ENCODE measurements at regions not wholly inside any gene's neighbourhood (a gene's known extent, or its start where the extent isn't known, plus 50 kb on each side); places are given as distances from the start of the nearest gene placed in this dataset.

DNA sequence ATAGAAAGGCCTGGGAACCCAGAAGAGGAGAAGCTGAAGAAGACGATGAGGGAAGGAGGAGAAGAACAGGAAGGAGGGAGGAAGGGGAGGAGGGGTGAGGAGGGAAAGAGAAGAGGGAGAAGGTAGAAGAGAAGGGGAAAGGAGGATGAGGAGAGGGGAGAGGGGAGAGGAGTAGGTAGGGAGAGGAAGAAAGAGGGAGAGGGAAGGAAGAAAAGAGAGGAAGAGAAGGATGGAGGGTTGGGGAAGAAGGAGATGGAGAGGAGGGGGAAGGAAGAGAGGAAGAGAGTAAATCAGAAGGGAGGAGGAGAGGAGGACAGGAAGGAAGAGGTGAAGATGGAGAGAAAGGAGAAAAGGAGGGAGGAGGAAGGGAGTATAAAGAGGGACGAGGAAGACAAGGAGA is 109.6 kb upstream of the IRX6 start:
- DNase-seq (ENCODE audit: low read depth in 4 of 4, low spot score in 1 of 4): no peak

GRCh38 chr16:55214974-55215494 is 109.0 kb upstream of the IRX6 start:
- DNase-seq (ENCODE audit: low read depth in 4 of 4, low spot score in 1 of 4): no peak

GRCh38 chr16:55217392-55217791 is 106.6 kb upstream of the IRX6 start:
- DNase-seq (ENCODE audit: low read depth in 4 of 4, low spot score in 1 of 4): no peak

DNA sequence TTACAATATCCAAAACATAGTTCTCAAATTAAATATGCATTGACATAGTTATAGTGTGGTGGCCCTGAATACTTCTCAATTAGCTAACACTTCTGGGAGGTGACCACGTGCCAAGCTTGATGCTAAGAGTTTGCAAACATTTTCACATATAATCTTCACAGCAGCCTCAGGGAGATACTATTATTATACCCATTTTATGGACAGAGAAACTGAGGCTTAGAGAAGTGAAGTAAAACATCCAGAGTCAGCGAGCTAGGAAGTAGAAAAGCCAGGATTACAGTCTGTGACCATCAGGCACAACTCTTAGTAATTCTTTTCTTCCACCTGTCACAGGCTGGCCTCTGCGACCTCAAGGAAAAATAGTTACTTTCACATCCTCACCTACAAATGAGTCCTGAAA is 102.2 kb upstream of the IRX6 start:
- DNase-seq (ENCODE audit: low read depth in 4 of 4, low spot score in 1 of 4): no peak

DNA sequence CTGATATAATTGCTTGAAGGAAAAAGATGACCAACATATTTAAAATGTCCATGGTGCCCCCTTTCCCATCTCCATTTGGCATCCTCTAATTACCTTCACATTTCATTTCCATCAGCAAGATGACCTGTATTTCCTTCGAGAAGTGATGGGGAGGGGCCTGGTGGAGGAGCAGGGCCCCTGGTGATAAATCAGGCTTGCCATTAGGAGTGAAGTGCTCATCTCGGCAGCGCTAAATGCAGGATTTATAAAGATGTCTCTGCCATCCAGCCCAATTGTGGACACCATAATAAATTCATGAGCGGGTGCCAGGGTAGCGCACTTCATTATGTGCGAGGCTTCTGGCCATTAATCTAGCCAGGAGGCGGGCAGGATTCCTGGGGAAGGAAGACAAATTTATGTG is 101.5 kb upstream of the IRX6 start:
- DNase-seq (ENCODE audit: low read depth in 4 of 4, low spot score in 1 of 4): no peak

DNA sequence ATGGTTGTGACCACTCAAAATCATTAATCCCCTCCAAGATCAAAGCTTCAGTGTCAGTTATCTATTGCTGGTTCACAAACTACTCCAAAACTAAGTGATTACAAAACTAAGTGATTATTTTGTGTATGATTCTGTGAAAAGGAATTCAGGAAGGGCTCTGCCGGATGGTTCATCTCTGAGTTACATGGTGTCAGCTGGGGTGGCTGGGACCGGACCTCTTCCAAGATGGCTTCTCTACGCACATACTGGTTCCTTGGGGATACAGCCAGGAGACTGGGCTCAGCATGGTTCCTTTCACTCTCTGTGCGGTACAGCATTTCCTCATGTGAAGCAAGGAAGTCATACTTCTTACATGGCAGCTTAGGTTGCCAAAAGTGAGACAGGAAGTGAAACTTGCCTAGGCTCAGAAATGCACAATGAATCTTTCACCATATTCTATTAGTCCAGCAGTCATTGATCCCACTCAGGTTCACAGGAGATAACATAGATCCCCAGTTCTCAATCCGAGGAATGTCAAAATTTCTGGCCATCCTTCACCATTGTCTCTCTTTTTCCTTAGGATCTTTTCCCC is 97.9 kb upstream of the IRX6 start:
- DNase-seq (ENCODE audit: low read depth in 4 of 4, low spot score in 1 of 4): no peak

GRCh38 chr16:55232822-55233221 is 91.2 kb upstream of the IRX6 start:
- no peak for DNase-seq (ENCODE audit: low read depth in 4 of 4, low spot score in 1 of 4)

DNA sequence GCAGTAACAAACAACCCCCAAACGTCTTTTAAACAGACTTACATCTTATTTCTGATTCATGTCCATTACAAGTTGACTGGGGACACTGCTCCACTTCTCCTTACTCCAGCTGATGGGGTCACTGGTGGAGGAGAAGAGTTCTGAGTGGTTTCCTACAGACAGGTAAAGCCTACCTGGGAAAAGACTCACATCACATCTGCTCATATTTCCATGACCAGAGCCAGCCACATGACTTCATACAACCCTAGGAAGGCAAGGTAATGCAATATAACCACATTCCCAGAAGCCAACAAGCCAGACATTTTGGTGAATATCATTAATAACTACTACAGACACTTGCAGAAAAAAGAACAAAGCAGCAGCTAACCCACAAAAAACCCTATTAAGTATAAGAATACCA is 90.5 kb upstream of the IRX6 start:
- DNase-seq (ENCODE audit: low read depth in 4 of 4, low spot score in 1 of 4): no peak

DNA sequence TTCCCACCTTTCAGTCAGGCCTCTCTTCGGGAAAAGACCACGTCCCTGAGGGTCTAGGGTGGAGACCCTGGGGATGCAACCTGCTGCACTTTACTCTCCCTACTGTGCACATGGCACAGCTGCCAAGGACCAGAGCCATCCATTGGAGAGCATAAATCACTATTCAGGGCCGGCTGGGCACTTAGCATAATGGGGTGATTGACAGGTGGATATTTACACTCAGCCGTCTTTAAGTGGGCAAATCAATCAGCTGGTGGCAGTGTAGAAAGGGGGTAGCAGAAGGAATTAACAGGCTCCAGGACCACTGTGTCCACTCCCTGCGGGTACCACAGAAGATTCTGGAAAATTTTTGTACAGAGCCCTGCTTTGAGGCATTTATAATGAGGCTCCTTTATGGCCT is 87.3 kb upstream of the IRX6 start:
- no peak for DNase-seq (ENCODE audit: low read depth in 4 of 4, low spot score in 1 of 4)

- no peak for DNase-seq (ENCODE audit: low read depth in 4 of 4, low spot score in 1 of 4)
Measured at GRCh38 chr16:55239723-55240122, 84.3 kb upstream of the IRX6 start.

- no peak for DNase-seq (ENCODE audit: low read depth in 4 of 4, low spot score in 1 of 4)
Measured at GRCh38 chr16:55240888-55241287, 83.1 kb upstream of the IRX6 start.

- no peak for DNase-seq (ENCODE audit: low read depth in 4 of 4, low spot score in 1 of 4)
Measured at GRCh38 chr16:55242667-55243066, 81.3 kb upstream of the IRX6 start.

DNA sequence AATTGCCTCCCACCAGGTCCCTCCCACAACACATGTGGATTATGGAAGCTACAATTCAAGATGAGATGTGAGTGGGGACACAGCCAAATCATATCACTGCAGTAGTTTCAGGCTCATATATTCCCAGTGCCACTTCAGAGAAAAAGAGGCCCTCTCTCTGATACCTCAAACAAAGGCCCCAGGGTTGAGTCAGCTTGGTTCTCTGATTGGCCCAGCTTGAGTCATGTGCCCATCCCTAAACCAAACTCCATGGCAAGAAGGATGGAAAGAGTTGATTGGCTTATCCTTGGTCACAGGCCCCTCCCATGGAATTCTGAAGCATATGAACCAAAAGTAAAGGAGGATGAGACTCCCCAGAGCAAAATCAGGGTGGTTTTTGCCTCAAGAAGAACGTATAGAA is 75.9 kb upstream of the IRX6 start:
- DNase-seq (ENCODE audit: low read depth in 4 of 4, low spot score in 1 of 4): no peak

- no peak for DNase-seq (ENCODE audit: low read depth in 4 of 4, low spot score in 1 of 4)
Measured at GRCh38 chr16:55248494-55248893, 75.5 kb upstream of the IRX6 start.

DNA sequence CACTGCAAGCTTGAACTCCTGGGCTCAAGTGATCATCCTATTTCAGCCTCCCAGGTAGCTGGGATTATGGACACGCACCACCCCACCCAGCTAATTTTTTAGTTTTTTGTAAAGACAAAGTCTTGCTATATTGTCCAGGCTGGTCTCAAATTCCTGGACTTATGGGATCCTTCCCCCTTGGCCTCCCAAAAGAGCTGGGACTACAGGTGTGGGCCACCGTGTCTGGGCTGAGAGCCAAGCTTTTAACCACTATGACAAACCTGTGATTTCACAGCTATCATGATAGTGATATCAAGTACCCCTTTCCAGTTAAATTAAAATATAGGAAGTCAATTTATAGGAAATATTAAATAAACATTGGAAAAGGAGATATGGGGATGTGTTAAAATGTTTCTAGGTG is 74.6 kb upstream of the IRX6 start:
- no peak for DNase-seq (ENCODE audit: low read depth in 4 of 4, low spot score in 1 of 4)

GRCh38 chr16:55249936-55250335 is 74.1 kb upstream of the IRX6 start:
- no peak for DNase-seq (ENCODE audit: low read depth in 4 of 4, low spot score in 1 of 4)

- no peak for DNase-seq (ENCODE audit: low read depth in 4 of 4, low spot score in 1 of 4)
Measured at GRCh38 chr16:55250701-55251100, 73.3 kb upstream of the IRX6 start.

DNA sequence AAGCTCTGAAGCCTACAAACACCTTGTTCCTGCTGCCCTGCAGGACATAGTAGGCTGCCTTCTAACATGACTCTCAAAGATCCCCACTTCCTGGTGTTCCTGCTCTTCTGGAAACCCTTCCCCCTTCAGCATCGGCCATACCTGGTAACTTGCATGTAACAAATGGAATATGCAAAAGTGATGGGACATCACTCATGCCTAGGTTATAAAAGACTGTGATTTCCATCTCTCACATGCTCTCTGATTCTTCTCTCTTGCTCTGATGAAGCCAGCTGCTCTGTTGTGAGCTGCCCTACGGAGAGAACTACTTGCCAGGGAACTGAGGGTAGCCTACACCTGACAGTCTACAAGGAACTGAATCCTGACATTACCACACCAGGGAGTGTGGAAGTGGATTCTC is 72.9 kb upstream of the IRX6 start:
- DNase-seq (ENCODE audit: low read depth in 4 of 4, low spot score in 1 of 4): no peak

DNA sequence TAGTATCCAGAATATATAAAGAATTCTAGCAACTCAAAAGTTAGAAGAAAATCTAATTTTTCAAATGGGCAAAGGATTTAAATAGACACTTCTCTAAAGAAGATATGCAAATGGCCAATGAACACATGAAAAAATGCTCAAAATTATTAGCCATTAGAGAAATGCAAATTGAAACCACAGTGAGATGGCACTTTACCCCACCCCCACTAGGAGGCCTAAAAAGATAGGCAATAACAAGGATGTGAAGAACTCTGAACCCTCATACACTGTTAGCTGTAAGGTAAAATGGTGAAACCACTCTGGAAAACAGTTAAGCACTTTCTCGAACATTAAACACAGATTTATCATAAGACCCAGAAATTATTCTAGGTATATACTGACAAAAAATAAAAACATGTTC is 71.4 kb upstream of the IRX6 start:
- DNase-seq (ENCODE audit: low read depth in 4 of 4, low spot score in 1 of 4): no peak

DNA sequence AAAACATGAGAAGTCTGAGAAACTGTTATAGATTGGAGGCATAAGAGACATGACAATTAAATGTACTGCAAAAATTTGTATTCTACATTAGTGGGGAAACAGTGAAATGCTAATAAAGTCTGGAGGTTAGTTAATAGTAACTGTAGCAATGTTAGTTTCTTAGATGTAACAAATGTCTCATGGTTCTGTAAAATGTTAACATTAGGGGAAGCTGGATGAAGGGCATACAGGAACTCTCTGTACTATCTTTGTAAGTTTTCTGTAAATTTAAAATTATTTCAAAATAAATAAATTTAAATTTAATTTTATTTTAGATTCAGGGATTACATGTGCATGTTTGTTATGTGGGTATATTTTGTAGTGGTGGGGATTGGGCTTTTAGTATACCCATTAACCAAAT is 70.0 kb upstream of the IRX6 start:
- DNase-seq (ENCODE audit: low read depth in 4 of 4, low spot score in 1 of 4): no peak

DNA sequence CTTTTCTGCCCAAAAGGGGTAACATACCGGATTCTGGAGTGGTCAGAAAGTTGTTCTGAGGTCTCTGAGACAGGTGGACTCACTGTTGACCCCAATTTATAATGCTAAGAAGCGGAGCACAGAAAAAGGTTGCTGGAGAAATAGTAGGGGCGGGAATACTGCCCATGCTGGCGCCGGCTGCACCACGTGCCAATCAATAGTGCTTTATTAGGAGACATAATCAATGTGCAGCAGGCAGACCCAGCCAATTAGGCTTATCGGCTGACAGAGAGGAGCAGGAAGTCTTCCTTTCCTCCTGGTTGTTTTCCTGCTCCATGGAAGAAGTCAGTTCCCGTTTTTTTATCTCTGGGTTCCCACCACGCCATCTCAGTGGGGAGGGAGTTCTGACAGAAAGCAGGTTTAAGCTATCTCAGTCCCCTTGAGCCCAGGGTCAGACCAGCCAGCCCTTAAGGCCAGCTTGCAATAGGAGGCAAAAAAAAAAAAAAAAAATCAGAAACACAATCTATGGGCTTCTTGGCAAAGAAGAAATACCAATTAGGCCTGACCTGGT is 68.2 kb upstream of the IRX6 start:
- no peak for DNase-seq (ENCODE audit: low read depth in 4 of 4, low spot score in 1 of 4)

DNA sequence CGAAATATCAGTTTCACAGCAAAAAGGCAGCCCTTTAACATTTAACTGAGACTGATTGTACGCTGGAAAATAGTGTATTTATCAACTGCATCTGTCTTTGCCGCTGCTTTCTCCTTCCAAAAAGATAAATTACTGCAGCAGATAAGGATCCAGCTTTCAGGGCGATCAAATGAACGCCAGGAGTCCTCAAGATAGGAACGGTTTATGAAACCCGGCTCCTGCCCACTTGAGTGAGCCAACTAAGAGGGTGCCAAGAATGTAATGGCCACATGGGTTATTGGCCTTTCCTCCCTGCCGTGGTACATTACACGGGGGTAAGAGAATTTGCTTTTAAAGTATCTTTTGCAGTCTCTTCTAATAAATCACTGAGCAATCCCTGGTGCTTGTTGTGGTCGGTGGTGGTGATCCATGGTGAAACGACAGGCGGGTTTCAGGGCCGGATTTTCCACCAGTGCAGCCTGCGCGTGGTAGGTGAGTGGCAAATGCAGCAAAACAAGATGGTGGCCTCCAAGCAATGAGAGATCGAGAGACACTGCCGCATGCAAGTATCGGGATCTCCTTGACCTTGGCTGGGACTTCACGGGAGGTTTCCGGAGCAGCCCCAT is 67.5 kb upstream of the IRX6 start:
- no peak for DNase-seq (ENCODE audit: low read depth in 4 of 4, low spot score in 1 of 4)
